OCI-LY1 (cell line): ENCODE measurements at regions not wholly inside any gene's neighbourhood (a gene's known extent, or its start where the extent isn't known, plus 50 kb on each side); places are given as distances from the start of the nearest gene placed in this dataset.

ENCODE experiments used
- H2AFZ ChIP-seq: fragments of 200-600 bp; sonication (generic), shearing (Covaris generic); 2 replicates; pipeline ENCODE4 v1.6.0; 2014; ENCODE audit warnings: antibody characterized with exemption, mild to moderate bottlenecking, low read length
- H3F3A ChIP-seq: fragments of 200-600 bp; sonication (generic), shearing (Covaris generic); 2 replicates; pipeline ENCODE4 v1.6.0; 2014; ENCODE audit warnings: mild to moderate bottlenecking, antibody characterized with exemption, low read length, moderate library complexity; ENCODE audit not compliant: insufficient read depth
- H3K27ac ChIP-seq: fragments of 200-600 bp; sonication (generic); 2 replicates; pipeline ENCODE4 v1.5.1; 2014; ENCODE audit warnings: low read length, mixed run types, mild to moderate bottlenecking, low read depth; ENCODE audit not compliant: poor library complexity, severe bottlenecking
- H3K27me3 ChIP-seq: fragments of 200-600 bp; sonication (generic); 2 replicates; pipeline ENCODE4 v1.6.0; 2014; ENCODE audit warnings: antibody characterized with exemption, mild to moderate bottlenecking, low read length, moderate library complexity; ENCODE audit not compliant: insufficient read depth
- H3K36me3 ChIP-seq: fragments of 200-600 bp; sonication (generic); 2 replicates; pipeline ENCODE4 v1.6.1; 2014; ENCODE audit warnings: mild to moderate bottlenecking, antibody characterized with exemption, low read length, moderate library complexity, mixed read lengths; ENCODE audit not compliant: insufficient read depth
- H3K4me1 ChIP-seq: fragments of 200-600 bp; sonication (generic); 2 replicates; pipeline ENCODE4 v1.5.1; 2014; ENCODE audit warnings: mild to moderate bottlenecking, low read length, moderate library complexity; ENCODE audit not compliant: insufficient read depth, severe bottlenecking
- H3K4me2 ChIP-seq: fragments of 200-600 bp; sonication (generic), shearing (Covaris generic); 2 replicates; pipeline ENCODE4 v1.6.1; 2014; ENCODE audit warnings: low read length
- H3K4me3 ChIP-seq: fragments of 200-600 bp; sonication (generic); 2 replicates; pipeline ENCODE4 v1.5.1; 2014; ENCODE audit warnings: low read length, low read depth, mild to moderate bottlenecking, mixed read lengths; ENCODE audit not compliant: poor library complexity, severe bottlenecking
- H3K79me2 ChIP-seq: fragments of 200-600 bp; shearing (Covaris generic); 2 replicates; pipeline ENCODE4 v1.6.1; 2016; ENCODE audit warnings: mixed run types, low read length, mixed read lengths; ENCODE audit not compliant: insufficient read depth
- H3K9ac ChIP-seq: fragments of 200-600 bp; sonication (generic), shearing (Covaris generic); 2 replicates; pipeline ENCODE4 v1.6.1; 2014; ENCODE audit warnings: mild to moderate bottlenecking, low read length, mixed read lengths
- H3K9me2 ChIP-seq: fragments of 200-600 bp; sonication (generic), shearing (Covaris generic); 2 replicates; pipeline ENCODE4 v1.6.1; 2014; ENCODE audit warnings: low read depth, mild to moderate bottlenecking, low read length, mixed read lengths
- H3K9me3 ChIP-seq: fragments of 200-600 bp; shearing (Covaris generic); 2 replicates; pipeline ENCODE4 v1.6.1; 2014; ENCODE audit warnings: low read length, mixed read lengths
- H4K20me1 ChIP-seq: fragments of 200-600 bp; sonication (generic), shearing (Covaris generic); 2 replicates; pipeline ENCODE4 v1.6.0; 2016; ENCODE audit warnings: mild to moderate bottlenecking, low read length; ENCODE audit not compliant: insufficient read depth
- CTCF ChIP-seq: fragments of 200-600 bp; sonication (generic), shearing (Covaris generic); IDR thresholded peaks from 2 replicates; pipeline ENCODE4 v1.5.1; 2017; ENCODE audit warnings: mild to moderate bottlenecking, antibody characterized with exemption, low read length, moderate library complexity, mixed read lengths
- EZH2 ChIP-seq: fragments of 200-600 bp; sonication (generic), shearing (Covaris generic); IDR thresholded peaks from 2 replicates; pipeline ENCODE4 v1.8.0; 2017; ENCODE audit warnings: borderline replicate concordance, mixed run types, mild to moderate bottlenecking, antibody characterized with exemption, low read length, moderate library complexity, mixed read lengths

- H4K20me1 ChIP-seq: no peaks in the 10 kb centered on the region
- no peaks in the 10 kb centered on the region for H3K36me3 ChIP-seq
- H3K4me2 ChIP-seq: no peak overlapping the region
- H3K9ac ChIP-seq: no peak overlapping the region
- H2AFZ ChIP-seq: no peak overlapping the region
- TF ChIP-seq CTCF: no peak
- no peak for TF ChIP-seq EZH2
- no peaks in the 10 kb centered on the region for H3F3A ChIP-seq
- H3K9me3 ChIP-seq: no peaks in the 10 kb centered on the region
- no peaks in the 10 kb centered on the region for H3K79me2 ChIP-seq
- no peak overlapping the region for H3K27ac ChIP-seq
- H3K4me3 ChIP-seq: no peak overlapping the region
- H3K27me3 ChIP-seq: no peaks in the 10 kb centered on the region
- H3K9me2 ChIP-seq: no peaks in the 10 kb centered on the region
- no peaks in the 10 kb centered on the region for H3K4me1 ChIP-seq
Measured at GRCh38 chr5:155750571-155750970, 576.4 kb upstream of the SGCD start.

- Histone ChIP-seq H3K4me1 (no peaks in the 10 kb centered on the region), H3K4me2 (no peak overlapping the region), H3K79me2 (no peaks in the 10 kb centered on the region), H3K27me3 (no peaks in the 10 kb centered on the region), H3K36me3 (no peaks in the 10 kb centered on the region), H3K9me2 (no peaks in the 10 kb centered on the region), H2AFZ (no peak overlapping the region), H3K27ac (no peak overlapping the region), H3F3A (no peaks in the 10 kb centered on the region), H4K20me1 (no peaks in the 10 kb centered on the region), H3K9ac (no peak overlapping the region), H3K4me3 (no peak overlapping the region), H3K9me3 (no peaks in the 10 kb centered on the region)
- TF ChIP-seq CTCF (no peak), EZH2 (no peak)
Measured at GRCh38 chr5:155753943-155754581, 572.9 kb upstream of the SGCD start.

- Histone ChIP-seq H3K79me2 (no peaks in the 10 kb centered on the region), H2AFZ (no peak overlapping the region), H3K36me3 (no peaks in the 10 kb centered on the region)
Measured at GRCh38 chr5:155759252-155759651, 567.7 kb upstream of the SGCD start.

More at GRCh38 chr5:155759252-155759651, 567.7 kb upstream of the SGCD start:
- H3K9me2 ChIP-seq: no peaks in the 10 kb centered on the region
- TF ChIP-seq CTCF (no peak), EZH2 (no peak)
- H3K4me1 ChIP-seq: no peaks in the 10 kb centered on the region
- no peaks in the 10 kb centered on the region for H3K9me3 ChIP-seq
- no peaks in the 10 kb centered on the region for H3K27me3 ChIP-seq
- H3K27ac ChIP-seq: no peak overlapping the region
- H3F3A ChIP-seq: no peaks in the 10 kb centered on the region
- no peaks in the 10 kb centered on the region for H4K20me1 ChIP-seq
- no peak overlapping the region for H3K9ac ChIP-seq
- no peak overlapping the region for H3K4me2 ChIP-seq
- no peak overlapping the region for H3K4me3 ChIP-seq
